Progenitor cell of endocrine pancreas (in vitro differentiated cells): ENCODE measurements at regions not wholly inside any gene's neighbourhood (a gene's known extent, or its start where the extent isn't known, plus 50 kb on each side); places are given as distances from the start of the nearest gene placed in this dataset.

Experiments used
- DNase-seq: peaks from one replicate; pipeline ENCODE4 v3.0.0; 2021; ENCODE audit warnings: low spot score; ENCODE audit not compliant: unreplicated experiment
- H3K27ac Mint-ChIP-seq: 2 replicates; pipeline ENCODE4 v1.8.0; 2021; ENCODE audit warnings: mild to moderate bottlenecking, moderate library complexity, mixed read lengths
- H3K27me3 Mint-ChIP-seq: 2 replicates; pipeline ENCODE4 v1.8.0; 2021; ENCODE audit warnings: mixed read lengths
- H3K36me3 Mint-ChIP-seq: 2 replicates; pipeline ENCODE4 v1.8.0; 2022; ENCODE audit warnings: mixed read lengths; ENCODE audit not compliant: insufficient read depth
- H3K4me1 Mint-ChIP-seq: 2 replicates; pipeline ENCODE4 v1.8.0; 2021; ENCODE audit warnings: low read depth, mixed read lengths
- H3K4me3 Mint-ChIP-seq: 2 replicates; pipeline ENCODE4 v1.8.0; 2021; ENCODE audit warnings: low read depth, mild to moderate bottlenecking, moderate library complexity, mixed read lengths
- H3K9me3 Mint-ChIP-seq: 2 replicates; pipeline ENCODE4 v1.8.0; 2021; ENCODE audit warnings: low read depth, mixed read lengths
- CTCF ChIP-seq: fragments of 200-600 bp; sonication (generic); IDR thresholded peaks from one replicate; pipeline ENCODE4 v1.5.0; 2021; ENCODE audit warnings: antibody characterized with exemption, mild to moderate bottlenecking; ENCODE audit not compliant: unreplicated experiment

DNA sequence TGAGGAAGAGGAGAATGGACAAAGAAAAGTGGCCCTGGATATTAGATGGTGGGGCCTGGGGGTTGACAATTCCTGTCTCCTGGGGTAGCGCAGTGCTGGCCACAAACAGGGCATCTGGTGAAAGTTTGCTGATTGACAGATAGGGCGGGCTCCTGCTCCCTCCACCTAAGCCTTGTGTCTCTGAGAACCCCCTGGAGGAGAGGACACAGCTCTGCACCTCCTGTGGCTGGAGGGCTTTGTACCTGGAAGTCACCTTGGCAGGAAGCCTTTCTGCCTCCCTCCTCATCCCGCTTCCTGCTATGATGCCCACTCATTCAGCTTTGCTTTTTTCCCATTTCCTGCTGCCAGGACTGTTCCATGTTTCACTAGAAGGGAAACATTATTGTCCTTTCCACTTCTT, 72.4 kb downstream of the RHOB start:
- Mint-ChIP-seq H3K27me3 (peaks cover 7% of the 10 kb centered on the region), H3K4me1 (peaks cover 15% of the 10 kb centered on the region)

DNA sequence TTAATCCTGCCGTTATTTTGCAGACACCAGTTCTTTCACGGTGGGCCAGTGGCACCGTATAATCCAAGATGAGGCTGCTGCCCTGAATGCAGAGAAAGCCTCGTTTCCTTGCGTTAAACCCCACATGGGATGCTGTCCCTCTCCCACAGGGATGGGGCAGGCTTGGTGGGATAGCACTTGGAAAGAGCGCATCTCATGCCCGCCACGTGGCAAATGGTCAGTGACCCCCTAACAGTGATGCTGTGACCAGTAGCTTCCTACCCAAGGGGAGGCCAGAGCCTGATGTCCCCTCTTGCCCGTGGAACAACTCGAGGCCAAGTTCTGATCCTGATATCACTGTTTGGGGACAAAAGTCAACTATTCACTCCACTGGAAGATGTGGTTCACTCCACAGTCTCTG, 73.3 kb downstream of the RHOB start:
- H3K4me3 Mint-ChIP-seq = no peak overlapping the region
- H3K4me1 Mint-ChIP-seq = peaks cover 19% of the 10 kb centered on the region
- TF ChIP-seq CTCF = no peak
- DNase-seq = no peak
- no peaks in the 10 kb centered on the region for H3K36me3 Mint-ChIP-seq
- H3K27me3 Mint-ChIP-seq = peaks cover 7% of the 10 kb centered on the region
- H3K9me3 Mint-ChIP-seq = no peaks in the 10 kb centered on the region
- H3K27ac Mint-ChIP-seq = no peak overlapping the region

More for the DNA sequence above, 72.4 kb downstream of the RHOB start:
- no peaks in the 10 kb centered on the region for H3K36me3 Mint-ChIP-seq
- no peak overlapping the region for H3K27ac Mint-ChIP-seq
- DNase-seq = no peak
- TF ChIP-seq CTCF = no peak
- H3K4me3 Mint-ChIP-seq = no peak overlapping the region
- H3K9me3 Mint-ChIP-seq = no peaks in the 10 kb centered on the region

GRCh38 chr2:20521193-20521592, 74.3 kb downstream of the RHOB start:
- Mint-ChIP-seq H3K36me3 (no peaks in the 10 kb centered on the region), H3K27me3 (peaks cover 7% of the 10 kb centered on the region), H3K27ac (no peak overlapping the region), H3K4me1 (peaks cover 19% of the 10 kb centered on the region), H3K4me3 (no peak overlapping the region), H3K9me3 (no peaks in the 10 kb centered on the region)
- no peak for DNase-seq
- TF ChIP-seq CTCF = no peak

DNA sequence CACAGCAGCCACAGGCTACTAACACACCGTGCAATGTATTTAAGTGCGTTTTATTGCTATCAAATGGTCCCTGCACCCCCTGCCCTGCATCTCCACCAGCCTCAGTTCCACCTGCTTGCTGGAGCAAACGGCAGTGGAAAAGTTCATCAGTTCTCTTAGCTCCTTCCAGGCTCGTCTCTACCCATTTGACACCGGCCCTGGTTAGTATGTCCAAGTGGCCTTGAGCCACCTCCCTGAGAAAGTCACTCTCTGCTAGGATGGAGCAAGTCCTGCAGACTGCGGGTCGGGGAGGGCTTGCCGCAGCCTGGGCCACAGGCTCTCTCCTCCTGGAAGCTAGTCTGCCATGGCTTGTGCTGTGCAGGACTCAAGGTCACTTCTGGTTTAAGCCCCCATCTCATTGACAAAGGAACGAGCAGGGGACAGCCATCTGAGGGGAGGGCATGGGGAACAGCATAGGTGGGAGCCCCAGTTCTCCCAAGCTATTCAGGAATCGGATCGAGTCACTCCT, 74.9 kb downstream of the RHOB start:
- peaks cover 15% of the 10 kb centered on the region for H3K4me1 Mint-ChIP-seq
- H3K9me3 Mint-ChIP-seq = no peaks in the 10 kb centered on the region
- no peak for TF ChIP-seq CTCF
- H3K27ac Mint-ChIP-seq = no peak overlapping the region
- peaks cover 7% of the 10 kb centered on the region for H3K27me3 Mint-ChIP-seq
- no peaks in the 10 kb centered on the region for H3K36me3 Mint-ChIP-seq
- no peak for DNase-seq
- no peak overlapping the region for H3K4me3 Mint-ChIP-seq

DNA sequence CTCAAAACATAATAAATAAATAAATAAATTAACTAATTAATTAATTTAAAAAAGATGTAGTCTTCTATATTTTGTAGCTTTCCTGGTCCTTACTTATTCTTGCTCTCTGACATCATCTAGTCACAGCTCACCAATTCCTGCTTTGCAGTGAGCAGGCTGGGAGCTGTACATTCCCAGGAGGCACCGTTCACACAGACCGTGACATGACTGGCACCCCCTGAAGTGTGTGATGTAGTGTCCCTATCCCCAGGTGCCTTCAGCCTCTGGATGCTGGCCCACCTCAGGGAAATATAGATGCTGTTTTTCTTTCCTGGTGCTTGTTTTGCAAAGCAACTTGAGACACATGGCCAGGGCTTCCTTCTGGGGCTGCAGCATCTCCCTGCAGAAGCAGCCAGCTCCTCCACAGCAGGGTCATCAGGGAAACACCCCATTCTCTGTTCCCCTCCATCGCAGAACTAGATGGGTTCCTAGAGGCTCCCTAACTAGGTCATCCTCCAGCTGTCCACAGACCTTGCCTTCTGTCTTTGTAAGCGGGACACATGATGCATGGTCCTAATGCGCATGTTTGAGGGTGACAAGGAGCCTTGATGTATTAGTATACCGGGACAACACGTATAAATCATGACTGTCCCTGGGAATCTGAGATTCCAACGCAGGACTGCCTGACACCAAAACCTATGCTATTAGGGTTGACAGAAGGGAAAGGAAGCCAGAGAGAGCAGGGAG, 76.4 kb downstream of the RHOB start:
- DNase-seq = no peak
- Mint-ChIP-seq H3K36me3 (no peaks in the 10 kb centered on the region), H3K27me3 (peaks cover 7% of the 10 kb centered on the region), H3K4me3 (no peak overlapping the region), H3K9me3 (no peaks in the 10 kb centered on the region), H3K4me1 (peaks cover 12% of the 10 kb centered on the region), H3K27ac (no peak overlapping the region)
- no peak for TF ChIP-seq CTCF
